ENCODE measurements at regions not wholly inside any gene's neighbourhood (a gene's known extent, or its start where the extent isn't known, plus 50 kb on each side); places are given as distances from the start of the nearest gene placed in this dataset.

GRCh38 chr6:144475411-144475810, 190.3 kb downstream of the UTRN start:
- Mint-ChIP-seq H3K36me3 (ENCODE audit: insufficient read depth, unreplicated experiment) (peaks cover 89% of the 10 kb centered on the region), H3K4me1 (ENCODE audit: low read depth, unreplicated experiment) (no peaks in the 10 kb centered on the region), H3K27ac (ENCODE audit: unreplicated experiment) (no peak overlapping the region), H3K27me3 (ENCODE audit: insufficient read depth, unreplicated experiment) (no peaks in the 10 kb centered on the region), H3K4me3 (ENCODE audit: unreplicated experiment) (no peak overlapping the region), H3K9me3 (ENCODE audit: unreplicated experiment) (no peaks in the 10 kb centered on the region)
- BruUV-seq (replicated peaks): no TSS peak
- Histone ChIP-seq H3K4me3 (ENCODE audit: low read depth, low read length) (no peak overlapping the region), H3K4me1 (no peaks in the 10 kb centered on the region), H3K9me3 (no peaks in the 10 kb centered on the region), H3K36me3 (ENCODE audit: control insufficient read depth, insufficient read depth, low read length) (no peaks in the 10 kb centered on the region; the same call in 1 of the 2 replicates), H3K27me3 (replicated peaks; ENCODE audit: control insufficient read depth, insufficient read depth, low read length) (no peaks in the 10 kb centered on the region)
- ChIA-PET CTCF (no interaction called here), POLR2A (no interaction called here)
- no peak for TF ChIP-seq CTCF (IDR thresholded peaks at IDR 0.05; ENCODE audit: insufficient read depth in 1 of 2, low read depth in 1 of 2, low read length in 1 of 2, severe bottlenecking in 1 of 2, unreplicated experiment in 1 of 2)
- no peak for DNase-seq
- intact Hi-C loops (cut with micrococcal nuclease; ENCODE audit: unreplicated experiment): loop anchor here (5.0 kb wide), 1 partner anchor 378 kb away; the partner anchor contains the start of gene SF3B5

- intact Hi-C loops (cut with micrococcal nuclease; ENCODE audit: unreplicated experiment): loop anchor here (5.0 kb wide), 1 partner anchor 379 kb away; the partner anchor contains the start of gene SF3B5
- no peaks in the 10 kb centered on the region for H3K27me3 Mint-ChIP-seq (ENCODE audit: insufficient read depth, unreplicated experiment)
- DNase-seq: no peak
- no peak for TF ChIP-seq CTCF (IDR thresholded peaks at IDR 0.05; ENCODE audit: insufficient read depth in 1 of 2, low read depth in 1 of 2, low read length in 1 of 2, severe bottlenecking in 1 of 2, unreplicated experiment in 1 of 2)
- BruUV-seq (replicated peaks): no TSS peak
- CTCF ChIA-PET: no interaction called here
- H3K4me3 Mint-ChIP-seq (ENCODE audit: unreplicated experiment): no peak overlapping the region
- Histone ChIP-seq H3K36me3 (ENCODE audit: control insufficient read depth, insufficient read depth, low read length) (no peaks in the 10 kb centered on the region; the same call in 1 of the 2 replicates), H3K4me3 (ENCODE audit: low read depth, low read length) (no peak overlapping the region), H3K9me3 (no peaks in the 10 kb centered on the region), H3K27me3 (replicated peaks; ENCODE audit: control insufficient read depth, insufficient read depth, low read length) (no peaks in the 10 kb centered on the region), H3K4me1 (no peaks in the 10 kb centered on the region)
- H3K9me3 Mint-ChIP-seq (ENCODE audit: unreplicated experiment): no peaks in the 10 kb centered on the region
- no peaks in the 10 kb centered on the region for H3K4me1 Mint-ChIP-seq (ENCODE audit: low read depth, unreplicated experiment)
- no peak overlapping the region for H3K27ac Mint-ChIP-seq (ENCODE audit: unreplicated experiment)
- POLR2A ChIA-PET: no interaction called here
- peaks cover 86% of the 10 kb centered on the region for H3K36me3 Mint-ChIP-seq (ENCODE audit: insufficient read depth, unreplicated experiment)
These were observed 191.2 kb downstream of the UTRN start for GRCh38 chr6:144476286-144476685.

- no peak for TF ChIP-seq CTCF (IDR thresholded peaks at IDR 0.05; ENCODE audit: insufficient read depth in 1 of 2, low read depth in 1 of 2, low read length in 1 of 2, severe bottlenecking in 1 of 2, unreplicated experiment in 1 of 2)
- POLR2A ChIA-PET: no interaction called here
- no TSS peak for BruUV-seq (replicated peaks)
- CTCF ChIA-PET: no interaction called here
- Mint-ChIP-seq H3K27me3 (ENCODE audit: insufficient read depth, unreplicated experiment) (no peaks in the 10 kb centered on the region), H3K27ac (ENCODE audit: unreplicated experiment) (no peak overlapping the region), H3K4me3 (ENCODE audit: unreplicated experiment) (no peak overlapping the region), H3K36me3 (ENCODE audit: insufficient read depth, unreplicated experiment) (peaks cover 86% of the 10 kb centered on the region), H3K9me3 (ENCODE audit: unreplicated experiment) (no peaks in the 10 kb centered on the region), H3K4me1 (ENCODE audit: low read depth, unreplicated experiment) (no peaks in the 10 kb centered on the region)
- intact Hi-C loops (cut with micrococcal nuclease; ENCODE audit: unreplicated experiment): loop anchor here (5.0 kb wide), 1 partner anchor 380 kb away; the partner anchor contains the start of gene SF3B5
- Histone ChIP-seq H3K36me3 (ENCODE audit: control insufficient read depth, insufficient read depth, low read length) (no peaks in the 10 kb centered on the region; the same call in 1 of the 2 replicates), H3K9me3 (no peaks in the 10 kb centered on the region), H3K4me1 (no peaks in the 10 kb centered on the region), H3K4me3 (ENCODE audit: low read depth, low read length) (no peak overlapping the region), H3K27me3 (replicated peaks; ENCODE audit: control insufficient read depth, insufficient read depth, low read length) (no peaks in the 10 kb centered on the region)
- no peak for DNase-seq
These were observed 192.3 kb downstream of the UTRN start for GRCh38 chr6:144477396-144477795.
